Breast epithelium (tissue), 4 donors: ENCODE measurements at regions not wholly inside any gene's neighbourhood (a gene's known extent, or its start where the extent isn't known, plus 50 kb on each side); places are given as distances from the start of the nearest gene placed in this dataset.

Experiments
- DNase-seq, 2 donors: peaks; one replicate each; pipeline ENCODE4 v3.0.0-alpha.2; 2019; ENCODE audit warnings: low spot score in 2 of 2
- H3K27ac ChIP-seq, 2 donors: fragments of 200-600 bp; sonication (generic) in 1 of 2; one replicate each; pipeline ENCODE4 v1.5.1; 2016 to 2019; ENCODE audit warnings: mild to moderate bottlenecking in 1 of 2
- H3K27me3 ChIP-seq, 2 donors: fragments of 200-600 bp; sonication (generic) in 1 of 2; one replicate each; pipeline versions ENCODE4 v1.5.1 to v1.6.0; 2017 to 2019; ENCODE audit warnings: control low read depth in 1 of 2, mild to moderate bottlenecking in 1 of 2
- H3K36me3 ChIP-seq: fragments of 200-600 bp; one replicate; pipeline ENCODE4 v1.5.1; 2019
- H3K4me1 ChIP-seq, 2 donors: fragments of 200-600 bp; sonication (generic); one replicate each; pipeline ENCODE4 v1.5.1; 2016 to 2019; ENCODE audit warnings: control low read depth in 1 of 2
- H3K4me3 ChIP-seq, 3 donors: fragments of 200-600 bp; sonication (generic); 1 replicate in 2 of 3; 2 replicates in 1 of 3; pipeline ENCODE4 v1.5.1; 2016 to 2019; ENCODE audit warnings: mild to moderate bottlenecking in 3 of 3, moderate library complexity in 2 of 3
- H3K9me3 ChIP-seq, 2 donors: fragments of 200-600 bp; sonication (generic) in 1 of 2; one replicate each; pipeline ENCODE4 v1.5.1; 2016 to 2019; ENCODE audit warnings: control low read depth in 1 of 2
- POLR2A ChIP-seq: fragments of 450-650 bp; IDR thresholded peaks from one replicate; pipeline ENCODE4 v1.6.1; 2016; ENCODE audit warnings: antibody characterized with exemption, mild to moderate bottlenecking, moderate library complexity
- POLR2AphosphoS5 ChIP-seq, 3 donors: sonication (generic); formaldehyde crosslinking; IDR thresholded peaks; one replicate each; pipeline ENCODE4 v1.6.1; 2017; ENCODE audit warnings: antibody characterized with exemption in 3 of 3
- intact Hi-C: fragments of 100-400 bp; cut with DNase I; formaldehyde crosslinking; loops from one replicate; pipeline ENCODE4 v1.15.1; 2023; ENCODE audit warnings: low total_unique reads
- TF ChIP-seq, protein P1 (sequence below), 3 donors: fragments of 450-650 bp; IDR thresholded peaks; one replicate each; pipeline ENCODE4 v1.5.1; 2016 to 2017; ENCODE audit warnings: antibody characterized with exemption in 3 of 3, mild to moderate bottlenecking in 3 of 3, moderate library complexity in 3 of 3

DNA sequence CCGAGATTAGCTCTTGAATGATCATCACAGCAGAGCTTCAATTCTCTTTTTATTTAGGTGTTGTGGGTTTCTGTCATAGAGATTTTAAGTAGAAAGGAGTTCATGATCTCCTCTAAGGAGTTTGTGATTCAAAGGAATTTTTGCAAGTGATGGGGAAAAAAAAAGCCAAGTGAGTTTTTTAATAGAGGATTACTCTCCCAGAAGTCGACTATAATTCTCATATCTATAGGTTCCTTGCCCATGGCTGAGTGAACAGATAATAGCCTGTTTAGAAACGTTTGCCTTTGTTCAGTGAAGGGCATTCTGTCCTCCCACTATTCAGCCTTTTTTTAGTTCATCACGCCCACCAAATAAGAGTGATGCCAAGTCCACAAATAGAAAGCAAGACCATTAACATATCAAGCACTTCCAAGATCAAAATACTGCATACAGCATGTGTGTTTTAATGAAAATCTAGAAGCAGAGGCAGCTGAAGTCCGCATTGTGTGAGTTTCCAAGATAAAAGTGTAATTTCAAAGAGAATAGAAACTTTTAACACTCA, 398.4 kb upstream of the CNTN3 start:
- TF ChIP-seq, protein P1, sequence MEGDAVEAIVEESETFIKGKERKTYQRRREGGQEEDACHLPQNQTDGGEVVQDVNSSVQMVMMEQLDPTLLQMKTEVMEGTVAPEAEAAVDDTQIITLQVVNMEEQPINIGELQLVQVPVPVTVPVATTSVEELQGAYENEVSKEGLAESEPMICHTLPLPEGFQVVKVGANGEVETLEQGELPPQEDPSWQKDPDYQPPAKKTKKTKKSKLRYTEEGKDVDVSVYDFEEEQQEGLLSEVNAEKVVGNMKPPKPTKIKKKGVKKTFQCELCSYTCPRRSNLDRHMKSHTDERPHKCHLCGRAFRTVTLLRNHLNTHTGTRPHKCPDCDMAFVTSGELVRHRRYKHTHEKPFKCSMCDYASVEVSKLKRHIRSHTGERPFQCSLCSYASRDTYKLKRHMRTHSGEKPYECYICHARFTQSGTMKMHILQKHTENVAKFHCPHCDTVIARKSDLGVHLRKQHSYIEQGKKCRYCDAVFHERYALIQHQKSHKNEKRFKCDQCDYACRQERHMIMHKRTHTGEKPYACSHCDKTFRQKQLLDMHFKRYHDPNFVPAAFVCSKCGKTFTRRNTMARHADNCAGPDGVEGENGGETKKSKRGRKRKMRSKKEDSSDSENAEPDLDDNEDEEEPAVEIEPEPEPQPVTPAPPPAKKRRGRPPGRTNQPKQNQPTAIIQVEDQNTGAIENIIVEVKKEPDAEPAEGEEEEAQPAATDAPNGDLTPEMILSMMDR (IDR thresholded peaks at IDR 0.05) = no peak
- intact Hi-C loops = no loop called here
- no peak overlapping the region for H3K4me3 ChIP-seq
- no peaks in the 10 kb centered on the region for H3K27me3 ChIP-seq
- DNase-seq = no peak
- H3K36me3 ChIP-seq = no peaks in the 10 kb centered on the region
- H3K27ac ChIP-seq = no peak overlapping the region
- no peaks in the 10 kb centered on the region for H3K9me3 ChIP-seq
- no peaks in the 10 kb centered on the region for H3K4me1 ChIP-seq

DNA sequence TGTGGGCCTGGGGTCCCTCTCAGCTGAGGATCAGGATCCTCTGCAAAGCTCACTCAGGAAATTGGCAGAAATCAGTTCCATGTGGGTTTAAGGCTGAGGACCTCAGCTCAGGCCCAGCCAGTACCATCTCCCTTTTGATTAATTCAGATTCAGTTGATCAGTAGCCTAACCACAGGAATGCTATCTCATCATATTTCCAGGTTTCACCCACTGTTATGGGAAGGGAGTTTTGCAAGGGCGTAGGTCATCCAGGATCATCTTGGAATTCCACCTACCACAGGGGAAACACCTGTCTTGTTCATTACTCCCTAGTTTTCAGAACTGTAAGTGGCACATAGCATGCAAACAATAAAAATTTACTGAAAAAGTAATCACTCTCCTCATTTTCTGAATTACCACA, 399.5 kb upstream of the CNTN3 start:
- no peak for DNase-seq

DNA sequence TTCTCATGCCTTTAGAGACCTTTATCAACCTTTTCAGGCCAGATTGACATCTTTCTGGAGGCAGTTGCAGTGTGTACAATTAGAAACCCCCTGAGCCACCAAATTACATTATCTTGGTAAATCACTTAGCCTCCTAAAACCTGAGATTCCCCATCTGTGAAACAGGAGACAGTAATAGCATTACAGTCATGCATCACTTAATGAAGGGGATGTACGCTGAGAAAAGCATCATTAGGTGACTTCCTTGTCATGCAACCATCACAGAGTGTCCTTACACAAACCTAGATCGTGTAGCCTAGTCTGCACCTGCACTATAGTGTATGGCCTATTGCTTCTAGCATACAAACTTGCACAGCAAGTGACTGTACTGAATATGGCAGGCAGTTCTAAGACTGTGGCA, 400.8 kb upstream of the CNTN3 start:
- Histone ChIP-seq H3K27me3 (no peaks in the 10 kb centered on the region), H3K36me3 (no peaks in the 10 kb centered on the region), H3K4me3 (no peak overlapping the region), H3K9me3 (no peaks in the 10 kb centered on the region), H3K4me1 (no peaks in the 10 kb centered on the region), H3K27ac (no peak overlapping the region)
- TF ChIP-seq POLR2AphosphoS5 (IDR thresholded peaks at IDR 0.05) = no peak
- no peak for DNase-seq
- intact Hi-C loops = no loop called here

More for the DNA sequence above, 399.5 kb upstream of the CNTN3 start:
- Histone ChIP-seq H3K4me1 (no peaks in the 10 kb centered on the region), H3K27me3 (no peaks in the 10 kb centered on the region), H3K27ac (no peak overlapping the region), H3K36me3 (no peaks in the 10 kb centered on the region), H3K4me3 (no peak overlapping the region), H3K9me3 (no peaks in the 10 kb centered on the region)
- intact Hi-C loops = no loop called here
- no peak for TF ChIP-seq POLR2A
- TF ChIP-seq POLR2AphosphoS5 (IDR thresholded peaks at IDR 0.05) = no peak
- TF ChIP-seq, protein P1 (IDR thresholded peaks at IDR 0.05) = no peak

DNA sequence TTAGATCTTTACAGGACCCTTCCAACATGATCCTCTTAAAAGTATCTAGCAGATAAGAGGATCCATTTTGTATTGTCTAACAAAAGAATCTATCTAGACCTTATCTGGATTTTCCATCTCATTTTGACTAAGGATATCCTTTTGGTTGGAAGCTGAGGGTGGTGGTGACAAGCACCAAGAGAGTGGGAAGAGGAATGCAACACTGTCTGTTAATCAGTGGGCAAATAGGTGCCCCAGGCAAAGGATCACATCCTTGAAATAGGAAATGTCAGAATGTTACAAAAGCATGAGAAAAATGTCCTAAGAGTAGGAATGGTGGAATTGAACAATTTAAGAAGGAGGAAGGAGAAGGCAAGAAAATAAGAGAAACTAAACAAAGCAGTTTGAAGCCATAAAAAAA, 420.7 kb upstream of the CNTN3 start:
- no peaks in the 10 kb centered on the region for H3K36me3 ChIP-seq
- no peaks in the 10 kb centered on the region for H3K9me3 ChIP-seq
- no peak overlapping the region for H3K27ac ChIP-seq
- H3K27me3 ChIP-seq = no peaks in the 10 kb centered on the region
- no peak for DNase-seq
- intact Hi-C loops = loop anchor here (10.0 kb wide), 1 partner anchor 1170 kb away; no protein-coding TSS in a partner anchor
- TF ChIP-seq, protein P1 (IDR thresholded peaks at IDR 0.05) = no peak
- TF ChIP-seq POLR2A (no peak), POLR2AphosphoS5 (IDR thresholded peaks at IDR 0.05) (no peak)
- H3K4me1 ChIP-seq = no peaks in the 10 kb centered on the region
- H3K4me3 ChIP-seq = no peak overlapping the region

DNA sequence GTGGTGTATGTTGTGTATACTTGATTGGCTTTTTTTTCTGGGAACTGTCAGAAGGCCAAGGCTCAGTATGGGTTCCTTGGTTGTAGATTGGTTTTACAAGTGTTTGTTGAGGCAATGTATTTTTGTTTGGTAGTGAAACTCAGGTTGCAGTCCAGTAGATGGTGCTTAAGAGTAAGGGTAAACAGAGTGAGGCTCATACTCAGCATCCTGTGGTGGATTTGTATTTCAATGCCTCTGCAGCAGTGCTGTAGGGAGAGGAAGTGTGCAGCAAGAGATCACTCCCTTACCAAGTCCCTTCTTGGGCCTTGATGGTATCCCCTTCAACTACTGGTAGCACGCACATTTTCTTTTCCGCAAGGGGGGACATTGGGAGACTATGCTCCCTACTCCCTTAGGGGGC, 428.5 kb upstream of the CNTN3 start:
- no peak for TF ChIP-seq POLR2A
- no peak for TF ChIP-seq POLR2AphosphoS5 (IDR thresholded peaks at IDR 0.05)
- TF ChIP-seq, protein P1 (IDR thresholded peaks at IDR 0.05) = no peak
- no peaks in the 10 kb centered on the region for H3K27me3 ChIP-seq
- H3K9me3 ChIP-seq = peaks cover 6 to 23% of the 10 kb centered on the region in 2 donors
- intact Hi-C loops = no loop called here
- H3K4me1 ChIP-seq = no peaks in the 10 kb centered on the region
- DNase-seq = no peak
- H3K27ac ChIP-seq = no peak overlapping the region
- no peak overlapping the region for H3K4me3 ChIP-seq
- H3K36me3 ChIP-seq = no peaks in the 10 kb centered on the region

DNA sequence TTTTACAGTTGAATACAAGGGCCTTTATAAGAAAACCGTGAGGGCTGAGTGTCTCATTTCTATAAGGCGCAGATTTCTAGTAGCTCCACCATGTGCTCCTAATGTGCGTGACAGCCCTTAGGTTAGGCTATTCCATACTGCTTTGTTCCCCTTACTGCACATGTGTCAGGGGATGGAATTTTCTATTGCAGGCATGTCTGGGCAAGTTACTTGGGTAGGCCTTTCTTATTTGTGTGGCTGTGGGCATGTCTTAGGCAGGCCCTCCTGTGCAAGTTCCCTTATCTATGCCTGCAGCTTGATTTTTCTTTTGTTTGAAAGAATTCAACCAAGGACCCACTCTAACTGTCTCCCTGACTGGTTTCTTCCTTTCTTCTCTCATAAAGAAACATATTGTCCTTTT, 434.2 kb upstream of the CNTN3 start:
- intact Hi-C loops = no loop called here
- no peaks in the 10 kb centered on the region for H3K36me3 ChIP-seq

More for the DNA sequence above, 434.2 kb upstream of the CNTN3 start:
- DNase-seq = no peak
- TF ChIP-seq, protein P1 (IDR thresholded peaks at IDR 0.05) = no peak
- no peak for TF ChIP-seq POLR2AphosphoS5 (IDR thresholded peaks at IDR 0.05)
- no peak for TF ChIP-seq POLR2A
- H3K27ac ChIP-seq = no peak overlapping the region
- H3K4me3 ChIP-seq = no peak overlapping the region
- no peaks in the 10 kb centered on the region for H3K27me3 ChIP-seq
- H3K4me1 ChIP-seq = no peaks in the 10 kb centered on the region
- peaks cover 4 to 10% of the 10 kb centered on the region in 2 donors for H3K9me3 ChIP-seq
